NCI-H1930 (cell line): ENCODE measurements at regions not wholly inside any gene's neighbourhood (a gene's known extent, or its start where the extent isn't known, plus 50 kb on each side); places are given as distances from the start of the nearest gene placed in this dataset.

Experiments used
- DNase-seq, 2 experiments: peaks; one replicate each; lab custom pipeline; 2025; lab: John Stamatoyannopoulos, UW

GRCh38 chr15:31510057-31510456 lies 183.4 kb downstream of the KLF13 start:
- DNase-seq = no peak

- no peak for DNase-seq
Observed at GRCh38 chr15:31511707-31512310, 185.2 kb downstream of the KLF13 start.

GRCh38 chr15:31513178-31513577 lies 186.5 kb downstream of the KLF13 start:
- no peak for DNase-seq

GRCh38 chr15:31516440-31516839 lies 189.8 kb downstream of the KLF13 start:
- no peak for DNase-seq

GRCh38 chr15:31516874-31517273 lies 190.2 kb downstream of the KLF13 start:
- DNase-seq = no peak

GRCh38 chr15:31517711-31518110 lies 191.1 kb downstream of the KLF13 start:
- DNase-seq = no peak

GRCh38 chr15:31522028-31522427 lies 195.4 kb downstream of the KLF13 start:
- DNase-seq = no peak

- no peak for DNase-seq
Observed at GRCh38 chr15:31523027-31523654, 196.5 kb downstream of the KLF13 start.

GRCh38 chr15:31523655-31524049 lies 197.0 kb downstream of the KLF13 start:
- no peak for DNase-seq

- no peak for DNase-seq
Observed at GRCh38 chr15:31525185-31525695, 198.6 kb downstream of the KLF13 start.

GRCh38 chr15:31525988-31526665 lies 199.5 kb downstream of the KLF13 start:
- no peak for DNase-seq

GRCh38 chr15:31526916-31527690 lies 200.5 kb downstream of the KLF13 start:
- no peak for DNase-seq

GRCh38 chr15:31528846-31529245 lies 202.2 kb downstream of the KLF13 start:
- DNase-seq = no peak

GRCh38 chr15:31537770-31538592 lies 211.3 kb downstream of the KLF13 start:
- DNase-seq = no peak

- no peak for DNase-seq
Observed at GRCh38 chr15:31540633-31541032, 214.0 kb downstream of the KLF13 start.

GRCh38 chr15:31544361-31544760 lies 217.7 kb downstream of the KLF13 start:
- DNase-seq = no peak

GRCh38 chr15:31545257-31545656 lies 218.6 kb downstream of the KLF13 start:
- no peak for DNase-seq

- DNase-seq = no peak
Observed at GRCh38 chr15:31550211-31550977, 223.8 kb downstream of the KLF13 start.

- no peak for DNase-seq
Observed at GRCh38 chr15:31551323-31551722, 224.7 kb downstream of the KLF13 start.

GRCh38 chr15:31552482-31553099 lies 226.0 kb downstream of the KLF13 start:
- DNase-seq = no peak
